ENCODE measurements at regions not wholly inside any gene's neighbourhood (a gene's known extent, or its start where the extent isn't known, plus 50 kb on each side); places are given as distances from the start of the nearest gene placed in this dataset.

- no peak overlapping the region for H3K4me3 ChIP-seq (ENCODE audit: low read depth in 1 of 3, low read length in 3 of 3)
- DNase-seq (ENCODE audit: low spot score): no peak
- H3K36me3 ChIP-seq (ENCODE audit: control insufficient read depth in 4 of 4, insufficient read depth in 3 of 4, low read depth in 1 of 4, low read length in 3 of 4): no peaks in the 10 kb centered on the region
- H3K4me1 ChIP-seq (ENCODE audit: control insufficient read depth in 4 of 4, insufficient read depth in 4 of 4, low read length in 3 of 4): peaks cover 0 to 4% (median under 1%) of the 10 kb centered on the region in 4 donors
- no peaks in the 10 kb centered on the region for H3K9me3 ChIP-seq (ENCODE audit: control insufficient read depth in 4 of 4, low read length in 3 of 4)
- no peak for TF ChIP-seq ATF3 (IDR thresholded peaks at IDR 0.05)
- TF ChIP-seq HNF4G (IDR thresholded peaks at IDR 0.05): no peak
- TF ChIP-seq NR2F2 (IDR thresholded peaks at IDR 0.05): no peak
- no peak for TF ChIP-seq GABPA (IDR thresholded peaks at IDR 0.05 in 1 of 2, conservative IDR thresholded peaks at IDR 0.05 in 1 of 2)
- TF ChIP-seq REST (IDR thresholded peaks at IDR 0.05): no peak
- no peak for TF ChIP-seq RXRA (IDR thresholded peaks at IDR 0.05)
- TF ChIP-seq FOXA1 (IDR thresholded peaks at IDR 0.05): no peak
- no peak for TF ChIP-seq TAF1 (conservative IDR thresholded peaks at IDR 0.05)
- TF ChIP-seq SP1 (IDR thresholded peaks at IDR 0.05): no peak
- no peak overlapping the region for H3K27ac ChIP-seq (ENCODE audit: low read depth in 1 of 2, low read length in 2 of 2)
- H3K27me3 ChIP-seq (ENCODE audit: control insufficient read depth in 4 of 4, insufficient read depth in 4 of 4, low read length in 3 of 4): no peaks in the 10 kb centered on the region
- WGBS: 97% methylated on average over 1 of the region's 1 CpG
- H3K9ac ChIP-seq (ENCODE audit: low read depth in 1 of 2, low read length in 2 of 2): no peak overlapping the region
These were observed 152.6 kb upstream of the UMPS start for GRCh38 chr3:124577494-124578167.

GRCh38 chr3:124579641-124580040 is 150.6 kb upstream of the UMPS start:
- H3K9ac ChIP-seq (ENCODE audit: low read depth in 1 of 2, low read length in 2 of 2): no peak overlapping the region
- 95% methylated on average over 2 of the region's 2 CpGs for WGBS
- TF ChIP-seq JUND (IDR thresholded peaks at IDR 0.05): no peak
- no peak for TF ChIP-seq GABPA (IDR thresholded peaks at IDR 0.05 in 1 of 2, conservative IDR thresholded peaks at IDR 0.05 in 1 of 2)
- TF ChIP-seq MAX (IDR thresholded peaks at IDR 0.05): no peak
- no peak for TF ChIP-seq SP1 (IDR thresholded peaks at IDR 0.05)
- no peak for TF ChIP-seq TAF1 (conservative IDR thresholded peaks at IDR 0.05)
- TF ChIP-seq CTCF (IDR thresholded peaks at IDR 0.05; ENCODE audit: low read depth, low read length, missing input control): no peak
- TF ChIP-seq REST (IDR thresholded peaks at IDR 0.05): no peak
- TF ChIP-seq RXRA (IDR thresholded peaks at IDR 0.05): no peak
- no peak for TF ChIP-seq HNF4A (conservative IDR thresholded peaks at IDR 0.05)
- no peak for TF ChIP-seq EGR1 (IDR thresholded peaks at IDR 0.05; ENCODE audit: low read depth in 2 of 2)
- peaks cover 0 to 9% (median 3%) of the 10 kb centered on the region in 4 donors for H3K4me1 ChIP-seq (ENCODE audit: control insufficient read depth in 4 of 4, insufficient read depth in 4 of 4, low read length in 3 of 4)
- no peak overlapping the region for H3K4me3 ChIP-seq (ENCODE audit: low read depth in 1 of 3, low read length in 3 of 3)
- DNase-seq (ENCODE audit: low spot score): no peak
- H3K27me3 ChIP-seq (ENCODE audit: control insufficient read depth in 4 of 4, insufficient read depth in 4 of 4, low read length in 3 of 4): no peaks in the 10 kb centered on the region
- no peaks in the 10 kb centered on the region for H3K36me3 ChIP-seq (ENCODE audit: control insufficient read depth in 4 of 4, insufficient read depth in 3 of 4, low read depth in 1 of 4, low read length in 3 of 4)
- no peaks in the 10 kb centered on the region for H3K9me3 ChIP-seq (ENCODE audit: control insufficient read depth in 4 of 4, low read length in 3 of 4)
- no peak overlapping the region for H3K27ac ChIP-seq (ENCODE audit: low read depth in 1 of 2, low read length in 2 of 2)

Data from liver (tissue), 8 donors.